ENCODE measurements at regions not wholly inside any gene's neighbourhood (a gene's known extent, or its start where the extent isn't known, plus 50 kb on each side); places are given as distances from the start of the nearest gene placed in this dataset.

DNA sequence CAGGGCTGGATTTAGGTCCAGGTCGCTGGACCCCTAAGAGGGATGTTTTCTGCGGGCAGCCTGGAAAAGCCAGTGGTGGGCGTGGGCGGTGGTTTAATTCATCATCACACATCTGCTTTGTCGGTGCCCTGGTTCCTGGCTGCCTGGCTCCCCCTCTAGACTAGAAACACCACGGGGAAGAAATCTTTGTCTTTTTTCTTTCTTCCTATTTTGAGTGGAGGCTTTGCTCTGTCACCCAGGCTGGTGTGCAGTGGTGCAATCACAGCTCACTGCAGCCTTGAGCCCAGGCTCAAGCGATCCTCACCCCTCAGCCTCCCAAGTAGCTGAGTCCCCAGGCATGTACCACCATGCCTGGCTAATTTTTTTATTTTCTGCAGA is 86.6 kb upstream of the LINC01488 start:
- TF ChIP-seq, protein P1, sequence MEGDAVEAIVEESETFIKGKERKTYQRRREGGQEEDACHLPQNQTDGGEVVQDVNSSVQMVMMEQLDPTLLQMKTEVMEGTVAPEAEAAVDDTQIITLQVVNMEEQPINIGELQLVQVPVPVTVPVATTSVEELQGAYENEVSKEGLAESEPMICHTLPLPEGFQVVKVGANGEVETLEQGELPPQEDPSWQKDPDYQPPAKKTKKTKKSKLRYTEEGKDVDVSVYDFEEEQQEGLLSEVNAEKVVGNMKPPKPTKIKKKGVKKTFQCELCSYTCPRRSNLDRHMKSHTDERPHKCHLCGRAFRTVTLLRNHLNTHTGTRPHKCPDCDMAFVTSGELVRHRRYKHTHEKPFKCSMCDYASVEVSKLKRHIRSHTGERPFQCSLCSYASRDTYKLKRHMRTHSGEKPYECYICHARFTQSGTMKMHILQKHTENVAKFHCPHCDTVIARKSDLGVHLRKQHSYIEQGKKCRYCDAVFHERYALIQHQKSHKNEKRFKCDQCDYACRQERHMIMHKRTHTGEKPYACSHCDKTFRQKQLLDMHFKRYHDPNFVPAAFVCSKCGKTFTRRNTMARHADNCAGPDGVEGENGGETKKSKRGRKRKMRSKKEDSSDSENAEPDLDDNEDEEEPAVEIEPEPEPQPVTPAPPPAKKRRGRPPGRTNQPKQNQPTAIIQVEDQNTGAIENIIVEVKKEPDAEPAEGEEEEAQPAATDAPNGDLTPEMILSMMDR (IDR thresholded peaks at IDR 0.05) = no peak
- TF ChIP-seq POLR2A (IDR thresholded peaks at IDR 0.05) = no peak

Data from uterus (tissue), 2 donors.